ENCODE measurements at regions not wholly inside any gene's neighbourhood (a gene's known extent, or its start where the extent isn't known, plus 50 kb on each side); places are given as distances from the start of the nearest gene placed in this dataset.
"Not testable (repeated sequence)": the region's sequence is repeated elsewhere in the genome, so short reads cannot be mapped to it uniquely, and the experiment has no call there.

GRCh38 chr7:10521306-10521705 lies 452.4 kb upstream of the PHF14 start:
- no peak for DNase-seq

- not testable (repeated sequence) for DNase-seq
These were observed 440.2 kb upstream of the PHF14 start for GRCh38 chr7:10533429-10533828.

- DNase-seq, result no peak
These were observed 437.1 kb upstream of the PHF14 start for GRCh38 chr7:10536561-10536960.

- DNase-seq, result no peak
These were observed 435.9 kb upstream of the PHF14 start for GRCh38 chr7:10537764-10538163.

- DNase-seq, result no peak
These were observed 416.3 kb upstream of the PHF14 start for GRCh38 chr7:10557375-10557774.

- DNase-seq, result no peak
These were observed 413.2 kb upstream of the PHF14 start for GRCh38 chr7:10560497-10560896.

- DNase-seq, result no peak
These were observed 404.8 kb upstream of the PHF14 start for GRCh38 chr7:10568891-10569290.

- no peak for DNase-seq
These were observed 401.9 kb upstream of the PHF14 start for GRCh38 chr7:10571759-10572158.

GRCh38 chr7:10577866-10578374 lies 395.8 kb upstream of the PHF14 start:
- no peak for DNase-seq

- no peak for DNase-seq
These were observed 394.1 kb upstream of the PHF14 start for GRCh38 chr7:10579561-10579960.

GRCh38 chr7:10584886-10585285 lies 388.8 kb upstream of the PHF14 start:
- DNase-seq, result no peak

- DNase-seq, result no peak
These were observed 385.6 kb upstream of the PHF14 start for GRCh38 chr7:10588084-10588483.

- DNase-seq, result no peak
These were observed 381.1 kb upstream of the PHF14 start for GRCh38 chr7:10592604-10593003.

GRCh38 chr7:10593080-10593479 lies 380.6 kb upstream of the PHF14 start:
- no peak for DNase-seq

GRCh38 chr7:10596827-10597226 lies 376.8 kb upstream of the PHF14 start:
- DNase-seq, result no peak

GRCh38 chr7:10604128-10604527 lies 369.5 kb upstream of the PHF14 start:
- no peak for DNase-seq

GRCh38 chr7:10612950-10613349 lies 360.7 kb upstream of the PHF14 start:
- DNase-seq, result no peak

- DNase-seq, result no peak
These were observed 354.7 kb upstream of the PHF14 start for GRCh38 chr7:10618953-10619352.

GRCh38 chr7:10632712-10633111 lies 341.0 kb upstream of the PHF14 start:
- DNase-seq, result no peak

- DNase-seq, result no peak
These were observed 339.4 kb upstream of the PHF14 start for GRCh38 chr7:10634239-10634638.

GRCh38 chr7:10637991-10638390 lies 335.7 kb upstream of the PHF14 start:
- no peak for DNase-seq

- DNase-seq, result no peak
These were observed 330.1 kb upstream of the PHF14 start for GRCh38 chr7:10643545-10643944.

- DNase-seq, result no peak
These were observed 328.8 kb upstream of the PHF14 start for GRCh38 chr7:10644849-10645248.

GRCh38 chr7:10646194-10646593 lies 327.5 kb upstream of the PHF14 start:
- no peak for DNase-seq

GRCh38 chr7:10648289-10648688 lies 325.4 kb upstream of the PHF14 start:
- DNase-seq, result no peak

GRCh38 chr7:10649120-10649519 lies 324.6 kb upstream of the PHF14 start:
- DNase-seq, result not testable (repeated sequence)

Data from CD4-positive, alpha-beta T cell treated with Interleukin-12 subunit alpha and Interleukin-12 subunit beta, for 1 hour (primary cell).